ENCODE measurements at regions not wholly inside any gene's neighbourhood (a gene's known extent, or its start where the extent isn't known, plus 50 kb on each side); places are given as distances from the start of the nearest gene placed in this dataset.

DNA sequence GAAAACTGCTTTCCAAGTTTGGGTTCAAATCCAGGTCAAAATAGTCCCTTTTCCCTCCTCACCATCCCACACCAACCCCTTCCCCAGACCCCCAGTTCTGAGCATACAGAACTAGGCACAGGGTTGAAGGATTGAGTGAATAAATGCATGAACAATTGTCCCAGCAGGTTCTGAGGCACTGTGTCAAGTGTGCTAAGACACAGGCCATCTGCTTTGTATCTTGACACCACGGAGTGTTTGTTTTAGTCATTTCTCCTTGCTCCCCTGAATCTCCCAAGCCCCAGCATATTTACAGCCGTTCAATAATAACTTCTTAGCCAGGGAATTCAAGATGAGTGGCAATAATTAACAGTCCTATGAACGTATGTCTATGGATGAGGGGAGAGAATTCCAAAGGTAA lies 102.8 kb upstream of the JARID2 start:
- H3K9ac ChIP-seq (ENCODE audit: insufficient read depth in 1 of 2, low read length in 2 of 2): no peak overlapping the region
- ATAC-seq (ENCODE audit: insufficient read depth, low FRiP score): no peak
- H3K27ac ChIP-seq (ENCODE audit: low read depth in 1 of 2, low read length in 1 of 2): no peak overlapping the region
- peaks cover 0 to 4% (median 0%) of the 10 kb centered on the region in 3 donors for H3K27me3 ChIP-seq (ENCODE audit: control insufficient read depth in 3 of 3, insufficient read depth in 3 of 3, low read length in 2 of 3)
- H3K4me3 ChIP-seq: no peak overlapping the region
- no peaks in the 10 kb centered on the region for H3K36me3 ChIP-seq (ENCODE audit: control insufficient read depth in 4 of 4, insufficient read depth in 4 of 4, low read length in 4 of 4)
- TF ChIP-seq, protein P1, sequence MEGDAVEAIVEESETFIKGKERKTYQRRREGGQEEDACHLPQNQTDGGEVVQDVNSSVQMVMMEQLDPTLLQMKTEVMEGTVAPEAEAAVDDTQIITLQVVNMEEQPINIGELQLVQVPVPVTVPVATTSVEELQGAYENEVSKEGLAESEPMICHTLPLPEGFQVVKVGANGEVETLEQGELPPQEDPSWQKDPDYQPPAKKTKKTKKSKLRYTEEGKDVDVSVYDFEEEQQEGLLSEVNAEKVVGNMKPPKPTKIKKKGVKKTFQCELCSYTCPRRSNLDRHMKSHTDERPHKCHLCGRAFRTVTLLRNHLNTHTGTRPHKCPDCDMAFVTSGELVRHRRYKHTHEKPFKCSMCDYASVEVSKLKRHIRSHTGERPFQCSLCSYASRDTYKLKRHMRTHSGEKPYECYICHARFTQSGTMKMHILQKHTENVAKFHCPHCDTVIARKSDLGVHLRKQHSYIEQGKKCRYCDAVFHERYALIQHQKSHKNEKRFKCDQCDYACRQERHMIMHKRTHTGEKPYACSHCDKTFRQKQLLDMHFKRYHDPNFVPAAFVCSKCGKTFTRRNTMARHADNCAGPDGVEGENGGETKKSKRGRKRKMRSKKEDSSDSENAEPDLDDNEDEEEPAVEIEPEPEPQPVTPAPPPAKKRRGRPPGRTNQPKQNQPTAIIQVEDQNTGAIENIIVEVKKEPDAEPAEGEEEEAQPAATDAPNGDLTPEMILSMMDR (IDR thresholded peaks at IDR 0.05; ENCODE audit: control extremely low read depth, extremely low read depth): no peak
- H3K9me3 ChIP-seq (ENCODE audit: control insufficient read depth in 4 of 4, insufficient read depth in 3 of 4, low read length in 3 of 4): peaks cover 0 to 3% (median 0%) of the 10 kb centered on the region in 4 donors
- peak; percentile 54 to 84 (median 73) for DNase-seq
- 55 to 76% methylated on average over 3 of the region's 3 CpGs for WGBS, 2 donors
- H3K4me1 ChIP-seq (ENCODE audit: control insufficient read depth in 5 of 5, insufficient read depth in 5 of 5, low read length in 5 of 5): peaks cover 0 to 10% (median 4%) of the 10 kb centered on the region in 5 donors

DNA sequence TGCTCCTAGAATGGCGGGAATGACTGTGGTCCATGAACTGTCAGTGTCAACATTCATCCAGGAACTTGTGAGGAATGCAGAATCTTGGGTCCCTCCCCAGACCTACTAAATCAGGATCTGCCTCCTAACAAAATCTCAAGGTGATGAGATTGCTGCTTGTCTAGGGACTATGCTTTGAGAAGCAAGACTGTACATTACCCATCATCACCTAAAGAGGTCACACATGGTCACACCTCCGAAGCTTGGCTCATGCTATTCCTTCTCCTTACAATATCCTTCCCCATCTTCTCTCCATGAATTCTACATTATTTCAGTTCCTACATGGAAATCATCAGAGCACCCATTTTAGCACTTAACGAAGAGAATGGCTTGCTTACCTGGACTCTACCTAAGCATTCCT lies 102.3 kb upstream of the JARID2 start:
- H3K4me3 ChIP-seq: no peak overlapping the region
- no peak overlapping the region for H3K27ac ChIP-seq (ENCODE audit: low read depth in 1 of 2, low read length in 1 of 2)
- no peak overlapping the region for H3K9ac ChIP-seq (ENCODE audit: insufficient read depth in 1 of 2, low read length in 2 of 2)
- H3K36me3 ChIP-seq (ENCODE audit: control insufficient read depth in 4 of 4, insufficient read depth in 4 of 4, low read length in 4 of 4): no peaks in the 10 kb centered on the region
- H3K9me3 ChIP-seq (ENCODE audit: control insufficient read depth in 4 of 4, insufficient read depth in 3 of 4, low read length in 3 of 4): peaks cover 0 to 3% (median 0%) of the 10 kb centered on the region in 4 donors
- peaks cover 0 to 10% (median 4%) of the 10 kb centered on the region in 5 donors for H3K4me1 ChIP-seq (ENCODE audit: control insufficient read depth in 5 of 5, insufficient read depth in 5 of 5, low read length in 5 of 5)
- no peak for DNase-seq
- TF ChIP-seq, protein P1 (IDR thresholded peaks at IDR 0.05; ENCODE audit: control extremely low read depth, extremely low read depth): no peak
- WGBS, 2 donors: 83 to 93% methylated on average over 3 of the region's 3 CpGs
- ATAC-seq (ENCODE audit: insufficient read depth, low FRiP score): no peak
- peaks cover 0 to 4% (median 0%) of the 10 kb centered on the region in 3 donors for H3K27me3 ChIP-seq (ENCODE audit: control insufficient read depth in 3 of 3, insufficient read depth in 3 of 3, low read length in 2 of 3)

DNA sequence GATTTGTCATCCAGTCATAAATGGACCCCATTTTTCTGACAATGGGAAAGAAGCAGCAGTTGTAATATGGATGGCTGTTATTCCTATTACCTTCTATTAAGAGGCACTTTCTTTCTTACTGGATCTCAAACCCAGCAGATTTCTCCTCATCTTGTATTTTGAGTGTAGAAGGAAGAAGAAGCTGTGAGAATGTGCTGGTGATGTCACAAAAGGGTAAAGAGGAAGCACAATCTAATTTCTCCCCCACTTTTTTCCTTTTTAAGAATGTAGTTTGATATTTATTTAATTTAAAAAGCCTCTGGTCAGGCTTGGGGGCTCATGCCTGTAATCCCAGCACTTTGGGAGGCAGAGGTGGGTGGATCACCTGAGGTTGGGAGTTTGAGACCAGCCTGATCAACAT lies 100.0 kb upstream of the JARID2 start:
- ATAC-seq (ENCODE audit: insufficient read depth, low FRiP score): no peak

More for the DNA sequence above, 100.0 kb upstream of the JARID2 start:
- Histone ChIP-seq H3K9ac (ENCODE audit: insufficient read depth in 1 of 2, low read length in 2 of 2) (no peak overlapping the region), H3K4me1 (ENCODE audit: control insufficient read depth in 5 of 5, insufficient read depth in 5 of 5, low read length in 5 of 5) (peaks cover 0 to 10% (median 4%) of the 10 kb centered on the region in 5 donors), H3K27me3 (ENCODE audit: control insufficient read depth in 3 of 3, insufficient read depth in 3 of 3, low read length in 2 of 3) (peaks cover 0 to 4% (median 0%) of the 10 kb centered on the region in 3 donors), H3K27ac (ENCODE audit: low read depth in 1 of 2, low read length in 1 of 2) (no peak overlapping the region), H3K9me3 (ENCODE audit: control insufficient read depth in 4 of 4, insufficient read depth in 3 of 4, low read length in 3 of 4) (peaks cover 0 to 3% (median 0%) of the 10 kb centered on the region in 4 donors), H3K36me3 (ENCODE audit: control insufficient read depth in 4 of 4, insufficient read depth in 4 of 4, low read length in 4 of 4) (no peaks in the 10 kb centered on the region), H3K4me3 (no peak overlapping the region)
- no peak for DNase-seq
- TF ChIP-seq, protein P1 (IDR thresholded peaks at IDR 0.05; ENCODE audit: control extremely low read depth, extremely low read depth): no peak
